Fibroblast of lung (primary cell): ENCODE measurements at regions not wholly inside any gene's neighbourhood (a gene's known extent, or its start where the extent isn't known, plus 50 kb on each side); places are given as distances from the start of the nearest gene placed in this dataset.

Experiments
- DNase-seq, 2 donors: peaks; one replicate each; pipeline versions ENCODE4 v3.0.0 to v3.0.0-alpha.2; 2010; ENCODE audit warnings: low read depth in 2 of 2
- H2AFZ ChIP-seq: 2 replicates; pipeline ENCODE4 v1.5.1; 2012; ENCODE audit warnings: low read length, control low read depth, inconsistent platforms
- H3K27ac ChIP-seq: 2 replicates; pipeline ENCODE4 v1.5.1; 2011; ENCODE audit warnings: low read length, control low read depth; ENCODE audit not compliant: insufficient read depth
- H3K27me3 ChIP-seq: 2 replicates; pipeline ENCODE4 v1.5.1; 2011; ENCODE audit warnings: mild to moderate bottlenecking, low read length; ENCODE audit not compliant: control insufficient read depth, insufficient read depth
- H3K36me3 ChIP-seq: 2 replicates; pipeline ENCODE4 v1.5.1; 2011; ENCODE audit warnings: low read length; ENCODE audit not compliant: control insufficient read depth, insufficient read depth
- H3K4me1 ChIP-seq: 2 replicates; pipeline ENCODE4 v1.5.1; 2011; ENCODE audit warnings: low read length; ENCODE audit not compliant: control insufficient read depth, insufficient read depth; ENCODE audit errors: extremely low read depth
- H3K4me2 ChIP-seq: 2 replicates; pipeline ENCODE4 v1.5.1; 2011; ENCODE audit warnings: low read length, control low read depth; ENCODE audit not compliant: insufficient read depth; ENCODE audit errors: extremely low read depth
- H3K4me3 ChIP-seq, 4 experiments: fragments of 200-600 bp in 1 of 4; sonication (generic) in 1 of 4; replicated peaks in 1 of 4; 2 replicates each; pipeline ENCODE4 v1.5.1; 2011 to 2016; ENCODE audit warnings: low read length in 4 of 4, low read depth in 3 of 4, mild to moderate bottlenecking in 3 of 4, control low read depth in 2 of 4, inconsistent platforms in 1 of 4, mixed read lengths in 1 of 4; ENCODE audit not compliant: insufficient read depth in 1 of 4; ENCODE audit errors: control extremely low read depth in 1 of 4
- H3K79me2 ChIP-seq: 2 replicates; pipeline ENCODE4 v1.5.1; 2012; ENCODE audit warnings: mild to moderate bottlenecking, low read length, inconsistent platforms; ENCODE audit not compliant: control insufficient read depth, insufficient read depth
- H3K9ac ChIP-seq: 2 replicates; pipeline ENCODE4 v1.5.1; 2011; ENCODE audit warnings: mild to moderate bottlenecking, low read length, control low read depth; ENCODE audit not compliant: insufficient read depth
- H3K9me3 ChIP-seq: 2 replicates; pipeline ENCODE4 v1.5.1; 2012; ENCODE audit warnings: low read depth, low read length; ENCODE audit not compliant: control insufficient read depth, insufficient read depth
- H4K20me1 ChIP-seq: 2 replicates; pipeline ENCODE4 v1.5.1; 2011; ENCODE audit warnings: low read length; ENCODE audit not compliant: control insufficient read depth, insufficient read depth; ENCODE audit errors: extremely low read depth
- EZH2 ChIP-seq: IDR thresholded peaks from 2 replicates; pipeline ENCODE4 v1.5.1; 2012; ENCODE audit warnings: low read length, control low read depth, mild to moderate bottlenecking; ENCODE audit errors: missing control alignments
- TF ChIP-seq, protein P1 (sequence below), 2 donors: IDR thresholded peaks in 1 of 2; conservative IDR thresholded peaks in 1 of 2; 1 replicate in 1 of 2; 2 replicates in 1 of 2; pipeline ENCODE4 v1.5.1; 2011 to 2012; ENCODE audit warnings: low read length in 2 of 2, control low read depth in 1 of 2, inconsistent platforms in 1 of 2, low read depth in 1 of 2, mild to moderate bottlenecking in 1 of 2

DNA sequence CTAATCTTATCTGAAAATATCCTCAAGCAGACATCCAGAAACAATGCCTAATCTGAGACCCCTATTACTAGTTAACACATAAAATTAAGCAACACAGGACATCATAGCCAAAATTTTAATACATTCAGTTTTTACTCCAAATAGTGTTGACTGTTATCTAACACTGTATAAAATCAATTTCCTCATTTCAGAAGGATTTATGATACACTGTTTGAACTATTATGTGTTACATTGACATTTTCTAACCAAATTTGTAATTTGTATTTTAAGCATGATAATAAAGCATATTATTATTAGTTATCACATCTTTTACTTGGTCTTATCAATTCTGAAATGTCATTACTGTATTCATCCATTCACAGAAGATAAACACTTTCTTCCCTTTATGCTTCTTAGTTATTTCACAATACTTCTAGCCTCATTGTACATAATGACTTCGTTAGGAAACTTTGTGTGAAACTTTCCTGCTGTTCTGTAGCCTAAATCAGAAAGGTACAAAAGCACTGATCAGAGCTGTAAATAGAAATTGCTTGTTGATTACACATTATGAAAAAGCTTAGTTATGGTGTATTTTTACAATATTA lies 1248.9 kb downstream of the JRKL start:
- no peak overlapping the region for H2AFZ ChIP-seq
- H3K4me2 ChIP-seq: no peak overlapping the region
- H3K27ac ChIP-seq: no peak overlapping the region
- H3K27me3 ChIP-seq: no peaks in the 10 kb centered on the region
- no peak for DNase-seq
- H3K4me3 ChIP-seq: no peak overlapping the region
- no peaks in the 10 kb centered on the region for H3K36me3 ChIP-seq
- H3K9ac ChIP-seq: no peak overlapping the region
- H3K79me2 ChIP-seq: no peaks in the 10 kb centered on the region
- H4K20me1 ChIP-seq: no peaks in the 10 kb centered on the region
- TF ChIP-seq EZH2: no peak
- TF ChIP-seq, protein P1, sequence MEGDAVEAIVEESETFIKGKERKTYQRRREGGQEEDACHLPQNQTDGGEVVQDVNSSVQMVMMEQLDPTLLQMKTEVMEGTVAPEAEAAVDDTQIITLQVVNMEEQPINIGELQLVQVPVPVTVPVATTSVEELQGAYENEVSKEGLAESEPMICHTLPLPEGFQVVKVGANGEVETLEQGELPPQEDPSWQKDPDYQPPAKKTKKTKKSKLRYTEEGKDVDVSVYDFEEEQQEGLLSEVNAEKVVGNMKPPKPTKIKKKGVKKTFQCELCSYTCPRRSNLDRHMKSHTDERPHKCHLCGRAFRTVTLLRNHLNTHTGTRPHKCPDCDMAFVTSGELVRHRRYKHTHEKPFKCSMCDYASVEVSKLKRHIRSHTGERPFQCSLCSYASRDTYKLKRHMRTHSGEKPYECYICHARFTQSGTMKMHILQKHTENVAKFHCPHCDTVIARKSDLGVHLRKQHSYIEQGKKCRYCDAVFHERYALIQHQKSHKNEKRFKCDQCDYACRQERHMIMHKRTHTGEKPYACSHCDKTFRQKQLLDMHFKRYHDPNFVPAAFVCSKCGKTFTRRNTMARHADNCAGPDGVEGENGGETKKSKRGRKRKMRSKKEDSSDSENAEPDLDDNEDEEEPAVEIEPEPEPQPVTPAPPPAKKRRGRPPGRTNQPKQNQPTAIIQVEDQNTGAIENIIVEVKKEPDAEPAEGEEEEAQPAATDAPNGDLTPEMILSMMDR (conservative IDR thresholded peaks at IDR 0.05 in 1 of 2, IDR thresholded peaks at IDR 0.05 in 1 of 2; ENCODE audit: low read depth in 1 of 2, low read length in 2 of 2): no peak
- H3K4me1 ChIP-seq: no peaks in the 10 kb centered on the region
- H3K9me3 ChIP-seq: no peaks in the 10 kb centered on the region

DNA sequence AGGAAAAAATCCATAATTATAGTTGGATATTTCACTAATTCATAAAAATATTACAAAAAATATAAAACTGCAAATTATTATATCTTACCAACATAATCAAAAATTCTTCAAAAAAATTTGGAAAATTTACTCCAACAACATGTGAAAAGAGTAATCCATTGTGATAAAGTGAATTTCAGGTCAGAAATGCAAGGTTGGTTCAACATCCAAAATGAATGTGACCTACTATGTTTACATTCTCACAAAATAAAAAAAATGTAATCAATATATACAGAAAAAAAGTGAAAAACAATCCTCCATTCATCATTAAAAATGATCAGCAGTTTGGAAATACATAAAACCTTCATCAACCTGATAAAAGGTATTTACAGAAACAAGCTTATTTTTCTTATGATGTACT lies 1252.2 kb downstream of the JRKL start:
- Histone ChIP-seq H3K36me3 (no peaks in the 10 kb centered on the region), H3K27ac (no peak overlapping the region), H3K4me2 (no peak overlapping the region), H4K20me1 (no peaks in the 10 kb centered on the region), H3K79me2 (no peaks in the 10 kb centered on the region), H3K4me3 (no peak overlapping the region), H2AFZ (no peak overlapping the region), H3K9me3 (no peaks in the 10 kb centered on the region), H3K9ac (no peak overlapping the region), H3K4me1 (no peaks in the 10 kb centered on the region), H3K27me3 (no peaks in the 10 kb centered on the region)
- no peak for DNase-seq
- no peak for TF ChIP-seq EZH2
- TF ChIP-seq, protein P1 (conservative IDR thresholded peaks at IDR 0.05 in 1 of 2, IDR thresholded peaks at IDR 0.05 in 1 of 2; ENCODE audit: low read depth in 1 of 2, low read length in 2 of 2): no peak

DNA sequence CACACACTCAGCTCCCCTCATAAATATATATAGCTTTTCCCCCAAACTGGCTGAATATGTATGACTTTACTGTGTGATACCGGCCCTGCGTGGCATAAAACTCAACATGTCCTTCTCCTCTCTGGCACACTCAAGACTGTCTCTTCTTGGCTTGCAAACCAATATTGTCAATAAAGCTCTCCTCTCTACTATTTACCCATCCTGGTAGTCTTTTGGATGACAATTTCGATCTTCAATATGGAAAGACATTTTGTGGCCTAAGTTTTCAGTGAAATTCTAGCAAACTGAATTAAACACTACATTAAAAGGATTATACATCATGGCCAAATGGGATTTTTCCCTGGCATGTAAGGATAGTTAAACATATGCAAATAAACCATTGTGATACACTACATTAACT lies 1255.9 kb downstream of the JRKL start:
- no peak overlapping the region for H2AFZ ChIP-seq
- no peak overlapping the region for H3K27ac ChIP-seq
- DNase-seq: no peak
- no peaks in the 10 kb centered on the region for H3K27me3 ChIP-seq
- H3K9me3 ChIP-seq: no peaks in the 10 kb centered on the region
- H3K9ac ChIP-seq: no peak overlapping the region
- H4K20me1 ChIP-seq: no peaks in the 10 kb centered on the region
- H3K4me3 ChIP-seq: no peak overlapping the region
- H3K36me3 ChIP-seq: no peaks in the 10 kb centered on the region
- no peaks in the 10 kb centered on the region for H3K79me2 ChIP-seq
- TF ChIP-seq EZH2: no peak
- TF ChIP-seq, protein P1 (conservative IDR thresholded peaks at IDR 0.05 in 1 of 2, IDR thresholded peaks at IDR 0.05 in 1 of 2; ENCODE audit: low read depth in 1 of 2, low read length in 2 of 2): no peak
- H3K4me2 ChIP-seq: no peak overlapping the region
- H3K4me1 ChIP-seq: no peaks in the 10 kb centered on the region
